Uterus (tissue), 3 donors: ENCODE measurements at regions not wholly inside any gene's neighbourhood (a gene's known extent, or its start where the extent isn't known, plus 50 kb on each side); places are given as distances from the start of the nearest gene placed in this dataset.

Source experiments
- DNase-seq, 2 donors: peaks; one replicate each; pipeline ENCODE4 v3.0.0-alpha.2; 2019 to 2020
- H3K27ac ChIP-seq, 2 donors: fragments of 200-600 bp; sonication (generic); 1 replicate in 1 of 2; 2 replicates in 1 of 2; pipeline ENCODE4 v1.5.1; 2016 to 2018
- H3K27me3 ChIP-seq, 2 donors: fragments of 200-600 bp; sonication (generic); one replicate each; pipeline ENCODE4 v1.5.1; 2018 to 2019; ENCODE audit warnings: control low read depth in 1 of 2
- H3K36me3 ChIP-seq, 2 donors: fragments of 200-600 bp; sonication (generic); one replicate each; pipeline ENCODE4 v1.5.1; 2019; ENCODE audit warnings: control low read depth in 1 of 2
- H3K4me1 ChIP-seq, 2 donors: fragments of 200-600 bp; sonication (generic); one replicate each; pipeline ENCODE4 v1.5.1; 2018 to 2019; ENCODE audit warnings: control low read depth in 1 of 2
- H3K4me3 ChIP-seq, 2 donors: fragments of 200-600 bp; sonication (generic); 1 replicate in 1 of 2; 2 replicates in 1 of 2; pipeline ENCODE4 v1.5.1; 2018 to 2019; ENCODE audit warnings: mild to moderate bottlenecking in 1 of 2
- H3K9me3 ChIP-seq, 2 donors: fragments of 200-600 bp; sonication (generic); one replicate each; pipeline ENCODE4 v1.5.1; 2019; ENCODE audit warnings: control low read depth in 1 of 2
- POLR2A ChIP-seq, 2 donors: fragments of 450-650 bp; IDR thresholded peaks; one replicate each; pipeline ENCODE4 v1.6.1; 2016; ENCODE audit warnings: antibody characterized with exemption in 2 of 2, mild to moderate bottlenecking in 1 of 2, moderate library complexity in 1 of 2
- intact Hi-C: fragments of 100-400 bp; cut with DNase I; formaldehyde crosslinking; loops from one replicate; pipeline ENCODE4 v1.15.1; 2023; ENCODE audit warnings: low total_unique reads
- TF ChIP-seq, protein P1 (sequence below), 4 experiments: fragments of 200-600 bp in 2 of 4; fragments of 450-650 bp in 2 of 4; sonication (generic) in 2 of 4; IDR thresholded peaks; one replicate each; pipeline ENCODE4 v1.5.1; 2016 to 2019; ENCODE audit warnings: antibody characterized with exemption in 4 of 4, mild to moderate bottlenecking in 2 of 4, moderate library complexity in 1 of 4
- donor health status: DM: yes; HTN: yes; CAD: no.

DNA sequence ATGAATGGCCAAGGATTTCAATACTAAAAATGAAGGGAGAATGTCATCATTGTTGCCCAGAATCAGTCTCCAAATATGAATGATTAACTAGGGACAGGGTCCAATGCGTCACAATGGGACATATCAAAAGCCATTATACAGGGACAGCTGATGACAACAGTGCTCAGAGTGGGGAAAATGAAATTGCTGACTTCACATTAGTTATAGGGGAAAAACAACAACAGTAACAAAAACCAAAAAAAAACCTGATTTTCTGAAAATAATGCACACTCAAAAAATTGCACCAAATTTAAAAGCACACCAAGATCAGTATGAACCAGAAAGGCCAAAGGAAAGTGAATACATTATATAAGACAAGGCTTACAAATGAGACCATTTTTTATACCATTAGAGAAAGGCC, 353.2 kb upstream of the SOX5 start:
- no peak for TF ChIP-seq POLR2A (IDR thresholded peaks at IDR 0.05)
- TF ChIP-seq, protein P1, sequence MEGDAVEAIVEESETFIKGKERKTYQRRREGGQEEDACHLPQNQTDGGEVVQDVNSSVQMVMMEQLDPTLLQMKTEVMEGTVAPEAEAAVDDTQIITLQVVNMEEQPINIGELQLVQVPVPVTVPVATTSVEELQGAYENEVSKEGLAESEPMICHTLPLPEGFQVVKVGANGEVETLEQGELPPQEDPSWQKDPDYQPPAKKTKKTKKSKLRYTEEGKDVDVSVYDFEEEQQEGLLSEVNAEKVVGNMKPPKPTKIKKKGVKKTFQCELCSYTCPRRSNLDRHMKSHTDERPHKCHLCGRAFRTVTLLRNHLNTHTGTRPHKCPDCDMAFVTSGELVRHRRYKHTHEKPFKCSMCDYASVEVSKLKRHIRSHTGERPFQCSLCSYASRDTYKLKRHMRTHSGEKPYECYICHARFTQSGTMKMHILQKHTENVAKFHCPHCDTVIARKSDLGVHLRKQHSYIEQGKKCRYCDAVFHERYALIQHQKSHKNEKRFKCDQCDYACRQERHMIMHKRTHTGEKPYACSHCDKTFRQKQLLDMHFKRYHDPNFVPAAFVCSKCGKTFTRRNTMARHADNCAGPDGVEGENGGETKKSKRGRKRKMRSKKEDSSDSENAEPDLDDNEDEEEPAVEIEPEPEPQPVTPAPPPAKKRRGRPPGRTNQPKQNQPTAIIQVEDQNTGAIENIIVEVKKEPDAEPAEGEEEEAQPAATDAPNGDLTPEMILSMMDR (IDR thresholded peaks at IDR 0.05), result no peak
- no peaks in the 10 kb centered on the region for H3K4me1 ChIP-seq
- H3K27ac ChIP-seq, result no peak overlapping the region
- no peaks in the 10 kb centered on the region for H3K9me3 ChIP-seq
- no peaks in the 10 kb centered on the region for H3K36me3 ChIP-seq
- intact Hi-C loops, result no loop called here
- H3K4me3 ChIP-seq, result no peak overlapping the region
- DNase-seq, result no peak
- H3K27me3 ChIP-seq, result no peaks in the 10 kb centered on the region

DNA sequence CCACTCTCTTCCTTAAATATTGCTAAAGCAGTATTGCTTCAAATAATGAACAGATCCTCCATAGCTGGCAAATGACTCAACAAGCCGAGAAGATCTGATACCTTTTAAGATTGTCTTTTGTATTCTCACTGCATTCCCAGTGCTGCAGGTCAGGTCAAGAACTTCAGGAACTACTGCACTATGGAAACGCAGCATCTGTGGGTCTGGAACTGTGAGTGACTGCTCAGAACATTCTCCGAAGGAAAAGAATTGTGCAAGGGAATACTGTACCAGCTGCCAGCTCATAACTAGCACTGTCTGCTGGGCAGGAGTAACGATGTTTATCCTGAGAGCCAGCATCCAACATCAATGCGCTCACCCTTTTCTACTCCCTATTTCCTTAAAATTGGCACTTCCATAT, 348.0 kb upstream of the SOX5 start:
- H3K4me3 ChIP-seq, result no peak overlapping the region
- no peaks in the 10 kb centered on the region for H3K4me1 ChIP-seq
- H3K9me3 ChIP-seq, result no peaks in the 10 kb centered on the region
- H3K27ac ChIP-seq, result no peak overlapping the region
- intact Hi-C loops, result no loop called here
- H3K27me3 ChIP-seq, result no peaks in the 10 kb centered on the region
- H3K36me3 ChIP-seq, result no peaks in the 10 kb centered on the region
- DNase-seq, result no peak
- TF ChIP-seq, protein P1 (IDR thresholded peaks at IDR 0.05), result no peak
- no peak for TF ChIP-seq POLR2A (IDR thresholded peaks at IDR 0.05)

- Histone ChIP-seq H3K4me1 (no peaks in the 10 kb centered on the region), H3K27me3 (no peaks in the 10 kb centered on the region), H3K36me3 (no peaks in the 10 kb centered on the region), H3K27ac (no peak overlapping the region), H3K9me3 (no peaks in the 10 kb centered on the region), H3K4me3 (no peak overlapping the region)
- intact Hi-C loops, result no loop called here
- no peak for DNase-seq
- TF ChIP-seq, protein P1 (IDR thresholded peaks at IDR 0.05), result no peak
- no peak for TF ChIP-seq POLR2A (IDR thresholded peaks at IDR 0.05)
Measured at GRCh38 chr12:24293549-24293948, 344.1 kb upstream of the SOX5 start.

DNA sequence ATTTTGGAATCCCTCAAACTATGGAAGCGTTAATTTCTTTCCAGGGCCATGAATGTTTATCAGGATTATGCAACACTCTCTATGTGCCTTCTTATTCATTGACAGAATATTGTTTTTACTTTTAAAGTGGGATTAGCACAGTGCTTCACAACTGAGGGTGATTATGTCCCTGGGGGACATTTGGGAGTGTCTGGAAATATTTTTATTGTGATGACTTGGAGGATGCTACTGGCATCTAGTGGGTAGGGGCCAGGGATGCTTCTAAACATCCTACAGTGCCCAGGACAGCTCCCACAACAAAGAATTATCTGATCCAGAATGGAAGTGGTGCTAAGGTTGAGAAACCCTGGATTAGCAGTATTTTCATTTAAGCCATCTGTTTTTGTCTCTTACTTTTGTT, 338.5 kb upstream of the SOX5 start:
- Histone ChIP-seq H3K4me3 (no peak overlapping the region), H3K36me3 (no peaks in the 10 kb centered on the region), H3K4me1 (no peaks in the 10 kb centered on the region), H3K27ac (no peak overlapping the region), H3K27me3 (no peaks in the 10 kb centered on the region), H3K9me3 (no peaks in the 10 kb centered on the region)
- TF ChIP-seq, protein P1 (IDR thresholded peaks at IDR 0.05), result no peak
- TF ChIP-seq POLR2A (IDR thresholded peaks at IDR 0.05), result no peak
- intact Hi-C loops, result no loop called here
- no peak for DNase-seq

DNA sequence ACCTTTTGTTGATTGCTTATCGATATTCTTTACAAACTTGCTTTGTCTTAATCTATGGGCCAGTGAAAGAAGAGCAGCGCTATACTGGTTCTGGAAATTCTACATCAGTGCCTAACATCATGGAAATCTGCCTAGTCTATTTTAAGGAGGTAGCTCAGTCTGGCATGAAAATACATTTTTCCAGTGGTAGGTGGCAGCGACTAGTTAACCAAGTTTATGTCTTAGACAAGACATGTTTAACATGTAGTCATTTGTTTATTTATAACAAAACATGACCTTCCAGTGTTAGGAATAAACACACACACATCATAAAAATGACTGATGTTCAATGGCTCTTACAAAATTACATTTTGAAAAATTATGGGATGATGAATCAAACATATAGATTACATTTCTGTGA, 336.0 kb upstream of the SOX5 start:
- no peaks in the 10 kb centered on the region for H3K4me1 ChIP-seq
- TF ChIP-seq, protein P1 (IDR thresholded peaks at IDR 0.05), result no peak
- TF ChIP-seq POLR2A (IDR thresholded peaks at IDR 0.05), result no peak
- DNase-seq, result no peak
- H3K9me3 ChIP-seq, result no peaks in the 10 kb centered on the region
- intact Hi-C loops, result no loop called here
- H3K27ac ChIP-seq, result no peak overlapping the region
- no peaks in the 10 kb centered on the region for H3K36me3 ChIP-seq
- H3K27me3 ChIP-seq, result no peaks in the 10 kb centered on the region
- no peak overlapping the region for H3K4me3 ChIP-seq
